K562 (cell line): ENCODE measurements at regions not wholly inside any gene's neighbourhood (a gene's known extent, or its start where the extent isn't known, plus 50 kb on each side); places are given as distances from the start of the nearest gene placed in this dataset.

Experiments used
- ATAC-seq: fragments of 200-7000 bp; cut with Tn5 transposase; 3 replicates; pipeline ENCODE4 v1.9.1; 2020; ENCODE audit warnings: moderate library complexity
- BruUV-seq: library from RNA; stranded (reverse); fragments of 400-500 nt; replicated peaks from 2 replicates; lab custom pipeline; 2021; lab: Mats Ljungman, UMichigan
- CTCF ChIA-PET: fragments of 300-600 bp; formaldehyde crosslinking; extraction: SDS; loops from one replicate; lab custom pipeline; 2021; ENCODE audit warnings: low intra/inter-chr PET ratio; lab: Yijun Ruan, JAX
- POLR2A ChIA-PET: fragments of 300-600, 350-650 bp; sonication (Branson Sonifier 250); formaldehyde crosslinking; extraction: SDS; loops from one replicate; lab custom pipeline; 2021; ENCODE audit warnings: antibody characterized with exemption, inconsistent platforms; lab: Yijun Ruan, JAX
- DNase-seq, 4 experiments: peaks; one replicate each; pipeline versions ENCODE4 v3.0.0 to v3.0.0-alpha.2; 2011 to 2018; ENCODE audit warnings: low spot score in 3 of 4, mixed read lengths in 3 of 4; ENCODE audit errors: extremely low read depth in 1 of 4
- FAIRE-seq: peaks from 2 replicates; lab custom pipeline; 2011; peaks lifted over from hg19 to GRCh38; lab: Jason Lieb, UNC
- H2AFZ ChIP-seq: 2 replicates; pipeline ENCODE4 v1.6.0; 2011; ENCODE audit warnings: low read depth, low read length, control low read depth, inconsistent platforms
- H3K27ac ChIP-seq: fragments of 200-600 bp; 3 replicates; pipeline ENCODE4 v1.8.0; 2011; ENCODE audit warnings: low read depth, mild to moderate bottlenecking, control low read depth, inconsistent platforms, low read length, moderate library complexity, mixed read lengths; ENCODE audit errors: extremely low read depth
- H3K27me3 ChIP-seq, 2 experiments: fragments of 300-600 bp in 1 of 2; 2 replicates in 1 of 2; 3 replicates in 1 of 2; pipeline versions ENCODE4 v1.6.0 to v1.8.0; 2011; ENCODE audit warnings: inconsistent platforms in 2 of 2, low read length in 2 of 2, mild to moderate bottlenecking in 1 of 2, mixed read lengths in 1 of 2, moderate library complexity in 1 of 2; ENCODE audit not compliant: control insufficient read depth in 2 of 2, insufficient read depth in 2 of 2
- H3K36me3 ChIP-seq: fragments of 300-600 bp; 3 replicates; pipeline ENCODE4 v1.8.0; 2011; ENCODE audit warnings: mild to moderate bottlenecking, low read length, inconsistent platforms; ENCODE audit not compliant: control insufficient read depth, insufficient read depth
- H3K4me1 ChIP-seq, 2 experiments: fragments of 200-600 bp in 1 of 2; replicated peaks in 1 of 2; 2 replicates in 1 of 2; 3 replicates in 1 of 2; pipeline versions ENCODE4 v1.5.1 to v1.8.0; 2011; ENCODE audit warnings: inconsistent platforms in 2 of 2, low read length in 2 of 2, mild to moderate bottlenecking in 1 of 2, mixed read lengths in 1 of 2, moderate library complexity in 1 of 2; ENCODE audit not compliant: control insufficient read depth in 2 of 2, insufficient read depth in 2 of 2
- H3K4me2 ChIP-seq: 2 replicates; pipeline ENCODE4 v1.6.1; 2011; ENCODE audit warnings: low read length, control low read depth, inconsistent platforms, mixed read lengths; ENCODE audit not compliant: insufficient read depth
- H3K4me3 ChIP-seq: fragments of 200-600 bp; sonication (generic), shearing (Covaris generic); 2 replicates; pipeline ENCODE4 v1.5.1; 2016; ENCODE audit warnings: control low read depth, inconsistent platforms
- H3K79me2 ChIP-seq: fragments of 200-600 bp; 3 replicates; pipeline ENCODE4 v1.8.0; 2011; ENCODE audit warnings: low read length, inconsistent platforms; ENCODE audit not compliant: control insufficient read depth, insufficient read depth
- H3K9ac ChIP-seq, 2 experiments: 2 replicates each; pipeline versions ENCODE4 v1.6.0 to v1.6.1; 2011; ENCODE audit warnings: low read depth in 2 of 2, low read length in 2 of 2, control low read depth in 1 of 2, inconsistent platforms in 1 of 2, mild to moderate bottlenecking in 1 of 2, mixed read lengths in 1 of 2; ENCODE audit not compliant: insufficient read depth in 1 of 2
- H3K9me1 ChIP-seq: one replicate; pipeline ENCODE4 v1.6.0; 2011; ENCODE audit warnings: inconsistent platforms, mild to moderate bottlenecking, low read length, moderate library complexity; ENCODE audit not compliant: control insufficient read depth, insufficient read depth
- H3K9me3 ChIP-seq: replicated peaks from 2 replicates; pipeline ENCODE4 v1.5.1; 2011; ENCODE audit warnings: low read depth, low read length, inconsistent platforms; ENCODE audit not compliant: control insufficient read depth, insufficient read depth
- H4K20me1 ChIP-seq: replicated peaks from 2 replicates; pipeline ENCODE4 v1.6.1; 2011; ENCODE audit warnings: low read length, inconsistent platforms, mixed read lengths; ENCODE audit not compliant: control insufficient read depth, insufficient read depth
- CBFB ChIP-seq: sonication (generic); formaldehyde crosslinking; IDR thresholded peaks from 2 replicates; pipeline ENCODE4 v1.4.0; 2020; ENCODE audit warnings: mild to moderate bottlenecking, missing genetic modification reagents
- CBX2 ChIP-seq: fragments of 200-600 bp; sonication (generic); IDR thresholded peaks from one replicate; pipeline ENCODE4 v1.6.1; 2012; ENCODE audit warnings: mild to moderate bottlenecking, low read length, inconsistent platforms; ENCODE audit not compliant: insufficient read depth, poor library complexity, severe bottlenecking
- CC2D1A ChIP-seq: fragments of 450-650 bp; IDR thresholded peaks from 2 replicates; pipeline ENCODE4 v1.6.1; 2017; ENCODE audit warnings: mild to moderate bottlenecking
- CCAR2 ChIP-seq: fragments of 200-400 bp; formaldehyde crosslinking; IDR thresholded peaks from 2 replicates; pipeline ENCODE4 v1.6.1; 2017; ENCODE audit warnings: mild to moderate bottlenecking, low read depth, low read length
- GATAD2A ChIP-seq: fragments of 450-650 bp; IDR thresholded peaks from 2 replicates; pipeline ENCODE4 v1.6.1; 2017
- HDGF ChIP-seq: fragments of 450-650 bp; IDR thresholded peaks from 2 replicates; pipeline ENCODE4 v1.6.1; 2016
- HNRNPL ChIP-seq: fragments of 200-400 bp; formaldehyde crosslinking; IDR thresholded peaks from 2 replicates; pipeline ENCODE4 v1.6.1; 2017; ENCODE audit warnings: low read depth, mild to moderate bottlenecking, low read length
- L3MBTL2 ChIP-seq: fragments of 450-650 bp; IDR thresholded peaks from 2 replicates; pipeline ENCODE4 v1.6.1; 2016; ENCODE audit warnings: mild to moderate bottlenecking, moderate library complexity
- MECOM ChIP-seq: fragments of 250-450 bp; sonication (Bioruptor Pico); IDR thresholded peaks from 2 replicates; pipeline ENCODE4 v1.8.0; 2022; ENCODE audit warnings: inconsistent platforms
- PML ChIP-seq: IDR thresholded peaks from 2 replicates; pipeline ENCODE4 v1.6.1; 2012; ENCODE audit warnings: low read length, inconsistent platforms
- RFX5 ChIP-seq: IDR thresholded peaks from 2 replicates; pipeline ENCODE4 v1.6.1; 2011; ENCODE audit warnings: low read depth, mild to moderate bottlenecking, improper control_type of control experiment, low read length
- SIN3B ChIP-seq: fragments of 450-650 bp; IDR thresholded peaks from 2 replicates; pipeline ENCODE4 v1.6.1; 2017; ENCODE audit warnings: low read depth, mild to moderate bottlenecking, moderate library complexity
- SNIP1 ChIP-seq: fragments of 450-650 bp; IDR thresholded peaks from 2 replicates; pipeline ENCODE4 v1.7.1; 2017; ENCODE audit warnings: low read depth, mild to moderate bottlenecking
- SRSF9 ChIP-seq: fragments of 200-400 bp; formaldehyde crosslinking; IDR thresholded peaks from 2 replicates; pipeline ENCODE4 v1.6.1; 2017; ENCODE audit warnings: low read depth, low read length, borderline replicate concordance
- ZNF134 ChIP-seq: fragments of 250-450 bp; sonication (Bioruptor Pico); conservative IDR thresholded peaks from 2 replicates; pipeline ENCODE4 v1.4.0; 2020
- ZNF239 ChIP-seq: fragments of 250-450 bp; sonication (Bioruptor Pico); IDR thresholded peaks from 2 replicates; pipeline ENCODE4 v1.4.0; 2020; ENCODE audit warnings: mild to moderate bottlenecking
- ZNF431 ChIP-seq: sonication (generic); formaldehyde crosslinking; IDR thresholded peaks from 2 replicates; pipeline ENCODE4 v1.8.0; 2022; ENCODE audit warnings: mild to moderate bottlenecking, missing genetic modification reagents
- ZNF695 ChIP-seq: fragments of 450-650 bp; formaldehyde crosslinking; IDR thresholded peaks from 2 replicates; pipeline ENCODE4 v1.4.0; 2020; ENCODE audit warnings: mild to moderate bottlenecking, moderate library complexity
- ZNF766 ChIP-seq: fragments of 200-800 bp; sonication (Bioruptor generic); conservative IDR thresholded peaks from 2 replicates; pipeline ENCODE4 v1.6.1; 2016; ENCODE audit warnings: missing genetic modification characterization, missing compliant biosample characterization
- WGBS: fragments of 100-300 bp; shearing (Covaris generic); methylation state at CpG from one replicate; pipeline ENCODE4 v1.1.6; 2016; ENCODE audit warnings: low coverage, mixed read lengths; ENCODE audit not compliant: insufficient coverage; ENCODE audit errors: missing lambda C conversion rate; 5-methylcytosine and 5-hydroxymethylcytosine counted together
- in situ Hi-C: fragments of 300-500 bp; cut with MboI; formaldehyde crosslinking; loops from 4 replicates; pipeline ENCODE4 v1.15.0; 2018; ENCODE audit warnings: inconsistent platforms, mixed read lengths
- intact Hi-C: fragments of 100-400 bp; cut with micrococcal nuclease; formaldehyde crosslinking; loops from 2 replicates; pipeline ENCODE4 v1.14.2; 2022
- TF ChIP-seq, protein P1 (sequence below): fragments of 450-650 bp; formaldehyde crosslinking; IDR thresholded peaks from 2 replicates; pipeline ENCODE4 v1.4.0; 2022; ENCODE audit warnings: missing genetic modification characterization

DNA sequence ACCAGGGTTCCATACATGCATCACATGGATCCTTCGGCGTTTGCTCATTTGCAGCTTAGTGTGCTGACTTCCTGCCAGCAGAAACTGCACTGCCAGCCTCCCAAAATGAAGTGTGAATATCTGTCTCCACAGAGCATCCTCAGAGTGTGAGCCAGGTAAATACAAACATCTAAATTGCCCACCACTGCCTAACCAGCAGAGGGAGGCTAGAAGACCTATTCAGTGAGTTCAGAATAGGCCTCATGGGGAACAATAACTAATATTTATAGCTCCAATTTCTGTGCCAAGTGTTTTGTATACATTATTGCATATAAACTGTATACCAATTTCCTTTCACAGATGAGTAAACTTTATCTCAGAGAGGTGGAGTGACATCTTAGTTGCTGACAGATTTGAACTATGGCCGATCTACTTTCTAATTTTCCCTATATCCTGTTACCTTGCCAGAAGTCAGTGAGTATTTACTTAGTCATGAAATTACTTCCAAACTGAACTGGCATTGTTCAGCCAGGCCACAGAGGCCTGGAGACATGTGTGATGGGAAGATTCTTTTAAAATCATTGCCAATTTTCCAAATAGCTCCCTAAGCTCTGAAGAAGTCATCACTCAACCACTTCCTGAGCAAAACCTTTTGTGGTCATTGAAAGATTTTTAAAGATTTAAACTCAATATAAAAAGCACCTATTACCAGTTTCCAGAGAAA is 926.5 kb upstream of the GHITM start (continued):
- TF ChIP-seq, protein P1, sequence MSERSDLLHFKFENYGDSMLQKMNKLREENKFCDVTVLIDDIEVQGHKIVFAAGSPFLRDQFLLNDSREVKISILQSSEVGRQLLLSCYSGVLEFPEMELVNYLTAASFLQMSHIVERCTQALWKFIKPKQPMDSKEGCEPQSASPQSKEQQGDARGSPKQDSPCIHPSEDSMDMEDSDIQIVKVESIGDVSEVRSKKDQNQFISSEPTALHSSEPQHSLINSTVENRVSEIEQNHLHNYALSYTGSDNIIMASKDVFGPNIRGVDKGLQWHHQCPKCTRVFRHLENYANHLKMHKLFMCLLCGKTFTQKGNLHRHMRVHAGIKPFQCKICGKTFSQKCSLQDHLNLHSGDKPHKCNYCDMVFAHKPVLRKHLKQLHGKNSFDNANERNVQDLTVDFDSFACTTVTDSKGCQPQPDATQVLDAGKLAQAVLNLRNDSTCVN = no peak
- TF ChIP-seq SNIP1 (no peak), ZNF134 (CRISPR knock-in tag) (no peak), MECOM (no peak), CBX2 (no peak), ZNF695 (CRISPR knock-in tag) (no peak)

DNA sequence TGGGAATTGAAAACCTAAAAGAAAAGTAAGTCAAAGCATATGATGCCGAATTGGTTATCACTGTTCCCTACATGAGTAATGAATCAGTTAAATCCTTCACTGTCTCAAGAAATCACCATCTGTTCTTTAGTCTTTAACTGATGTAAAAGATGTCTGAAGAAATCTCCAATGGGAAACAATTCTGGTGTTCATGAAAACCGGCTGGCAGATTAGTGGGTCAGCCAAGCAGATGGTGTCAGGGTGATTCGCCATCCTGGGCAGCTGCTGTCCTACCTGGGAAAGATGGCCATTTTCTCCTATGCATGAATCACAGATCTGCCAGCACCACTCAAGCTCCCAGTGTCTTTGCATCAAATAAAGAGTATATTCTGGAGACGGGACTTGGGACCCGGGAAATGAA is 925.2 kb upstream of the GHITM start:
- intact Hi-C loops (no loop called here), in situ Hi-C loops (no loop called here)
- no peaks in the 10 kb centered on the region for H3K9me1 ChIP-seq
- 0% methylated on average over 5 of the region's 5 CpGs for WGBS
- no TSS peak for BruUV-seq
- no peak overlapping the region for H3K9ac ChIP-seq
- DNase-seq (no peak), FAIRE-seq (no peak), ATAC-seq (no peak)
- no peak overlapping the region for H3K4me2 ChIP-seq
- no peaks in the 10 kb centered on the region for H3K36me3 ChIP-seq
- CTCF ChIA-PET = no interaction called here
- H4K20me1 ChIP-seq = no peaks in the 10 kb centered on the region
- H3K27ac ChIP-seq = no peak overlapping the region
- no peaks in the 10 kb centered on the region for H3K9me3 ChIP-seq
- POLR2A ChIA-PET = no interaction called here
- H3K79me2 ChIP-seq = no peaks in the 10 kb centered on the region
- no peaks in the 10 kb centered on the region for H3K4me1 ChIP-seq
- TF ChIP-seq RFX5 (no peak), L3MBTL2 (no peak), CBFB (CRISPR knock-in tag) (no peak), ZNF431 (CRISPR knock-in tag) (no peak), SRSF9 (no peak), PML (no peak), CCAR2 (no peak), CC2D1A (no peak), ZNF239 (CRISPR knock-in tag) (no peak), ZNF766 (no peak), HDGF (no peak), SIN3B (no peak), HNRNPL (no peak), GATAD2A (no peak)
- no peak overlapping the region for H3K4me3 ChIP-seq
- H3K27me3 ChIP-seq = no peaks in the 10 kb centered on the region
- no peak overlapping the region for H2AFZ ChIP-seq
